OCI-LY7 (cell line): ENCODE measurements at regions not wholly inside any gene's neighbourhood (a gene's known extent, or its start where the extent isn't known, plus 50 kb on each side); places are given as distances from the start of the nearest gene placed in this dataset.

Experiments used
- BruUV-seq: library from RNA; stranded (reverse); fragments of 400-500 nt; replicated peaks from 2 replicates; lab custom pipeline; 2021; lab: Mats Ljungman, UMichigan
- CTCF ChIA-PET: fragments of 300-600 bp; sonication (Branson Sonifier 250); formaldehyde crosslinking; loops from one replicate; lab custom pipeline; 2022; ENCODE audit warnings: antibody characterized with exemption; ENCODE audit not compliant: unreplicated experiment; lab: Charles Lee
- POLR2A ChIA-PET: fragments of 300-600 bp; sonication (Branson Sonifier 250); formaldehyde crosslinking; loops from one replicate; lab custom pipeline; 2022; ENCODE audit warnings: antibody characterized with exemption; lab: Charles Lee
- DNase-seq: peaks from one replicate; pipeline ENCODE4 v3.0.0-alpha.2; 2015; ENCODE audit warnings: low spot score
- H2AFZ ChIP-seq: fragments of 200-600 bp; sonication (generic), shearing (Covaris generic); 2 replicates; pipeline ENCODE4 v1.6.1; 2014; ENCODE audit warnings: mild to moderate bottlenecking, antibody characterized with exemption, low read length, moderate library complexity
- H3K27ac ChIP-seq: fragments of 200-600 bp; sonication (generic); 2 replicates; pipeline ENCODE4 v1.5.1; 2014; ENCODE audit warnings: mixed run types, low read depth, mild to moderate bottlenecking, moderate library complexity, low read length, inconsistent platforms; ENCODE audit not compliant: poor library complexity, severe bottlenecking
- H3K36me3 ChIP-seq: fragments of 200-600 bp; sonication (generic); 2 replicates; pipeline ENCODE4 v1.6.1; 2014; ENCODE audit warnings: mild to moderate bottlenecking, antibody characterized with exemption, low read length, moderate library complexity, mixed read lengths; ENCODE audit not compliant: insufficient read depth
- H3K4me1 ChIP-seq: fragments of 200-600 bp; sonication (generic); 2 replicates; pipeline ENCODE4 v1.5.1; 2014; ENCODE audit warnings: mild to moderate bottlenecking, low read length; ENCODE audit not compliant: insufficient read depth, poor library complexity, severe bottlenecking
- H3K4me2 ChIP-seq: fragments of 200-600 bp; sonication (generic); 2 replicates; pipeline ENCODE4 v1.6.1; 2014; ENCODE audit warnings: mild to moderate bottlenecking, low read length
- H3K4me3 ChIP-seq: fragments of 200-600 bp; sonication (generic); 2 replicates; pipeline ENCODE4 v1.5.1; 2014; ENCODE audit warnings: mild to moderate bottlenecking, low read depth, low read length; ENCODE audit not compliant: poor library complexity, severe bottlenecking
- H3K79me2 ChIP-seq: fragments of 200-600 bp; sonication (generic); 2 replicates; pipeline ENCODE4 v1.6.1; 2016; ENCODE audit warnings: low read depth, mild to moderate bottlenecking, low read length, moderate library complexity, mixed read lengths; ENCODE audit not compliant: insufficient read depth
- H3K9me2 ChIP-seq: fragments of 200-600 bp; sonication (generic); 2 replicates; pipeline ENCODE4 v1.6.1; 2016; ENCODE audit warnings: mild to moderate bottlenecking, low read length, mixed read lengths; ENCODE audit not compliant: insufficient read depth
- H3K9me3 ChIP-seq: fragments of 200-600 bp; sonication (generic); 2 replicates; pipeline ENCODE4 v1.6.1; 2014; ENCODE audit warnings: mild to moderate bottlenecking, mixed run types, low read length, mixed read lengths
- H4K20me1 ChIP-seq: fragments of 200-600 bp; sonication (generic); 2 replicates; pipeline ENCODE4 v1.6.1; 2014; ENCODE audit warnings: mild to moderate bottlenecking, antibody characterized with exemption, low read length, moderate library complexity, mixed read lengths; ENCODE audit not compliant: insufficient read depth
- CTCF ChIP-seq: fragments of 200-600 bp; sonication (generic); conservative IDR thresholded peaks from 2 replicates; pipeline ENCODE4 v1.5.1; 2014; ENCODE audit warnings: mild to moderate bottlenecking, antibody characterized with exemption, low read length, moderate library complexity, mixed read lengths
- EZH2phosphoT487 ChIP-seq: fragments of 200-600 bp; sonication (generic); IDR thresholded peaks from 2 replicates; pipeline ENCODE4 v1.6.1; 2018; ENCODE audit warnings: low read depth, borderline replicate concordance, mild to moderate bottlenecking, mixed run types, antibody characterized with exemption, low read length, moderate library complexity, mixed read lengths
- intact Hi-C: fragments of 100-400 bp; cut with micrococcal nuclease; formaldehyde crosslinking; loops from one replicate; pipeline ENCODE4 v1.10.0; 2022; ENCODE audit not compliant: unreplicated experiment

- H3K79me2 ChIP-seq: no peaks in the 10 kb centered on the region
- no peaks in the 10 kb centered on the region for H3K4me1 ChIP-seq
- no peak overlapping the region for H3K27ac ChIP-seq
- TF ChIP-seq EZH2phosphoT487 (no peak), CTCF (no peak)
- intact Hi-C loops: no loop called here
- no peak overlapping the region for H2AFZ ChIP-seq
- H3K9me3 ChIP-seq: no peaks in the 10 kb centered on the region
- DNase-seq: no peak
- H3K4me3 ChIP-seq: no peak overlapping the region
- no peaks in the 10 kb centered on the region for H3K36me3 ChIP-seq
- BruUV-seq: no TSS peak
- H3K9me2 ChIP-seq: no peaks in the 10 kb centered on the region
- POLR2A ChIA-PET: no interaction called here
- no peak overlapping the region for H3K4me2 ChIP-seq
- CTCF ChIA-PET: no interaction called here
- H4K20me1 ChIP-seq: no peaks in the 10 kb centered on the region
Measured at GRCh38 chr6:50270415-50270814, 220.7 kb upstream of the DEFB112 start.

GRCh38 chr6:50271266-50271665 lies 221.5 kb upstream of the DEFB112 start:
- Histone ChIP-seq H3K4me3 (no peak overlapping the region), H3K9me3 (no peaks in the 10 kb centered on the region), H2AFZ (no peak overlapping the region), H3K36me3 (no peaks in the 10 kb centered on the region), H3K27ac (no peak overlapping the region), H3K9me2 (no peaks in the 10 kb centered on the region), H3K4me1 (no peaks in the 10 kb centered on the region), H4K20me1 (no peaks in the 10 kb centered on the region), H3K4me2 (no peak overlapping the region), H3K79me2 (no peaks in the 10 kb centered on the region)
- ChIA-PET CTCF (no interaction called here), POLR2A (interaction anchor here (0.7 kb wide), 1 partner anchor 617 kb away, joined by 3 read pairs; no protein-coding TSS in a partner anchor)
- DNase-seq: no peak
- no TSS peak for BruUV-seq
- intact Hi-C loops: no loop called here
- TF ChIP-seq EZH2phosphoT487 (no peak), CTCF (no peak)

- ChIA-PET CTCF (no interaction called here), POLR2A (no interaction called here)
- TF ChIP-seq EZH2phosphoT487: no peak
- TF ChIP-seq CTCF: no peak
- H2AFZ ChIP-seq: no peak overlapping the region
- no peaks in the 10 kb centered on the region for H4K20me1 ChIP-seq
- no peaks in the 10 kb centered on the region for H3K9me2 ChIP-seq
- DNase-seq: no peak
- H3K4me1 ChIP-seq: no peaks in the 10 kb centered on the region
- H3K36me3 ChIP-seq: no peaks in the 10 kb centered on the region
- no peak overlapping the region for H3K4me2 ChIP-seq
- BruUV-seq: no TSS peak
- H3K79me2 ChIP-seq: no peaks in the 10 kb centered on the region
- no peak overlapping the region for H3K27ac ChIP-seq
- intact Hi-C loops: no loop called here
- H3K9me3 ChIP-seq: no peaks in the 10 kb centered on the region
- H3K4me3 ChIP-seq: no peak overlapping the region
Measured at GRCh38 chr6:50271817-50272216, 222.1 kb upstream of the DEFB112 start.
